Esophagus mucosa (tissue), 1 donor: ENCODE measurements at regions not wholly inside any gene's neighbourhood (a gene's known extent, or its start where the extent isn't known, plus 50 kb on each side); places are given as distances from the start of the nearest gene placed in this dataset.

Experiments used
- ATAC-seq: fragments of 200-7000 bp; cut with Tn5 transposase; one replicate; pipeline ENCODE4 v1.9.1; 2020
- donor health status: DM: yes; HTN: yes; CAD: no.

- ATAC-seq = no peak
Observed at GRCh38 chr12:127290251-127290650, 976.7 kb upstream of the TMEM132C start.

- ATAC-seq = no peak
Observed at GRCh38 chr12:127292736-127293135, 974.2 kb upstream of the TMEM132C start.

- ATAC-seq = peak; percentile 94
Observed at GRCh38 chr12:127293507-127294310, 973.3 kb upstream of the TMEM132C start.

DNA sequence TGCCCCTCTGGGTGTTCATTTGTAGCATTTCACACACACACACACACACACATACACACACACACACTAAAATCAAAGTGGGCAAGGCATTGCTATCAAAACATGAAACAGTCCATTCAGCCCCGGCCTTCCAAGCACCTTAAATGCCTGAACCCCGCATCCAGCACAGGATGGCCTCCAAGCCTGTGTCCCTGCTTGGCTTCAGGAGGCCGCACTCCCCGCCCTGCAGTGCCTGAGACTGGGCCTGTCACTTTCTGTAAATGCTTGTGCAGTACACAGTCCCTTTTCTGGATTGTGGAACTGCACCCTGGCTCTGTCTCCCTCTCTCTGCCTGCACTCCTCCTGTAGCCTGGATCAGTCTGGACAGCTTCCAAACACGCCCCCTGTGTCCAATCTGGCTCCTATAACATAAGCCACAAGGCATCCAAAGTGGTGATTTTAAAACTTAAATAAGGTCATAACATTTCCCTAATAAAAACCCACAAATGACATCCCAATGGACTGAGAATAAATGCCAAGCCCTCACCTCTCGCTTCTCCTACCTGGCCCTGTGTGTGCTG lies 972.2 kb upstream of the TMEM132C start:
- ATAC-seq = no peak

- ATAC-seq = no peak
Observed at GRCh38 chr12:127295630-127296029, 971.3 kb upstream of the TMEM132C start.

DNA sequence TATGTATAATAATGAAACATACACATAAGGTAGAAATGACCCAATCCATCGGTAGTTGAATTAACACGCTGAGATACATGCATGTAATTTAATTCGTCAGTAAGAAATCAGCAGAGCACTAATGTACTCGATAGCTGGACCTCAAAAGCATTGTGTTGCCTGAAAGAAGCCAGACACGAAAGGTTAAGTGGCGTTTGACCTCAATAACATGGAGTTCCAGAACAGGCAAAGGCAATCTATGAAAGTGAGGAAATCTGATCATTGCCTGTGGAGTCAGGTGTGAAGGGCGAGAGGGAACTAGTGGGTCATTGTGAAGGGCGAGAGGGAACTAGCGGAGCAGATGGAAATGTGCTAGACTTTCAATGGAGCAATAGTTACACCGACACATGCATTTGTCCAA lies 970.4 kb upstream of the TMEM132C start:
- ATAC-seq = no peak

GRCh38 chr12:127297327-127297726 lies 969.6 kb upstream of the TMEM132C start:
- no peak for ATAC-seq

DNA sequence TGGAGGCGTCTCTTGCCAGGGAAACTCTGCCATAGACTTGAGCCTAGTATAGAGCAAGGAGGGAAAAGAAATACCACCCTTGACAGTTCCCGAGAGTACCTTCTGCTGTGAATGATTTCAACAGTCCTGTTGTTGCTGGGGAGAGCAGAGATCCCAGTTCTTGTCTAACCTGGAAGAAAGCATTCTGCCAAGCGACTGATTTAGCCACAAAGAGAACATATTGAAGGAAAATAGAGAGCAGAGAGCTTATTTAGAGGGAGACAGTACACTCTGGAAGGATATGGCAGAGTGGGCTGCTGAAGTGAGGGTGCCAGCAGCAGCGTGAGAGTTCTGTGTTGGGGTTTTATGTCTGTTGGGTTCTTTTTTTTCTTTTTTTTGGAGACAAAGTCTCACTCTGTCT lies 966.9 kb upstream of the TMEM132C start:
- ATAC-seq = no peak

- no peak for ATAC-seq
Observed at GRCh38 chr12:127300753-127301152, 966.2 kb upstream of the TMEM132C start.

GRCh38 chr12:127301876-127302275 lies 965.1 kb upstream of the TMEM132C start:
- no peak for ATAC-seq

- no peak for ATAC-seq
Observed at GRCh38 chr12:127304751-127305725, 961.9 kb upstream of the TMEM132C start.

DNA sequence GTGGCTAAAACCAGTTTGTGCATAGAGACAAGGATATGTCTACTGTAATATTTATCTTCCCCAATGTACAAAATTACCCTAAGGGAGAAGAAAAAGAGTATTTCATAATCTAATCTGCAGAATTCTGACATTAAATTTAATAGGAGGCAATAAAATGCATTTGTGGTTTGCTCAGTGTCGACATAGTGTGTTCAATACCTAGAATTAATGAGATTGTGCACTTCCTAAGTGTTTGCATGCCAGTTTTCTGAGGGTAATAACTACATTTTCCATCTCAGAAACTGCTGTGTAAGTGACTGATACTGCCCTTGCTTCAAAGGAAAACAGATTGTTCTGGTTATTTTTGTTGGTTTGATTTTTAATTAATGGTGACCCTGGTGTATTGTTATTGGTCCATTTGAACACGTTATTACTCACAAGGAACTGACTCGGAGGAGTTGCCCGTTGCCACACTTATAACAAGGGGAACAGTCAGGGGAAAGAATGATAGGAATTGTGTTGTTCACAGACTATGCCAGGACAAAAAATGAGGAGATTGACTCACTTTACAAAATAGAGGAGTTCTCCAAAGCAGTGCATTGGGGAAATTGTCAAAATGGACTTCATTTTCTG lies 960.3 kb upstream of the TMEM132C start:
- no peak for ATAC-seq

DNA sequence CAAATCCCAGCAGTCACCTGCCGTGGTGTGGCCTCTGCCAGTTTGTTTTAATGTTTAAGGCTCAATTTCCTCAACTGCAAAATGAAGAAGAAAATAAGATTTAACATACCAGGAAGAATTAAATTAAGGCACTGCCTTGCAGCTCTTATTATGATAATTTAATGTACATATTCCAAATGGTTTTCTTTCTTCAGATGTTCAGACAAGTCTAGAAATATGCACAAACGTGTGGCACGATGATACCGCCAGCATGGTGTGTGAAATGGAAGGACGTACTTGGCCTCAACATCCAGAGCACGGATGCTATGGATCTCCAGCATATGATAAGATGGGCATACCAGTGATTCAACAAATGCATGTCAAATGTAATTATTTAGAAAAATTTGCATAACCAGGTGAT lies 959.4 kb upstream of the TMEM132C start:
- no peak for ATAC-seq

- no peak for ATAC-seq
Observed at GRCh38 chr12:127308148-127308547, 958.8 kb upstream of the TMEM132C start.

DNA sequence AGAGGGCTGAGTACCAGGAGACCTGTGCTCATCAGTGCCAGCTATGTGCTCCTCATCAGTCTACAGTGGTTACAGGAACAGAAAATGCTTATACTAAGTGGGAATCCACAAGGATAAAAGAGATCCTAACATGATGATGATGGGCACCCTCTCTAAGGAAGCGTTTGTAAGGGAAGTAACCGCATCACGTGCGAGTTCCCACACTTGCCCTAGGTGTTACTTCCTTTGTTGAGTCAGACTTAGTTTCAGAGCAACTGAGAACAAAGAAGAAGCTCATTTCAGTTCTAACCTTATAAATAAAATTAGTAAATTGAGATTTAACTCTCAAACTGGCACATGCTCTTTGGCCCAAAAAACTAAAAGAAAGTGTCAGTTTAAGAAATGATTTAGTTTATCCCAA lies 956.4 kb upstream of the TMEM132C start:
- no peak for ATAC-seq

DNA sequence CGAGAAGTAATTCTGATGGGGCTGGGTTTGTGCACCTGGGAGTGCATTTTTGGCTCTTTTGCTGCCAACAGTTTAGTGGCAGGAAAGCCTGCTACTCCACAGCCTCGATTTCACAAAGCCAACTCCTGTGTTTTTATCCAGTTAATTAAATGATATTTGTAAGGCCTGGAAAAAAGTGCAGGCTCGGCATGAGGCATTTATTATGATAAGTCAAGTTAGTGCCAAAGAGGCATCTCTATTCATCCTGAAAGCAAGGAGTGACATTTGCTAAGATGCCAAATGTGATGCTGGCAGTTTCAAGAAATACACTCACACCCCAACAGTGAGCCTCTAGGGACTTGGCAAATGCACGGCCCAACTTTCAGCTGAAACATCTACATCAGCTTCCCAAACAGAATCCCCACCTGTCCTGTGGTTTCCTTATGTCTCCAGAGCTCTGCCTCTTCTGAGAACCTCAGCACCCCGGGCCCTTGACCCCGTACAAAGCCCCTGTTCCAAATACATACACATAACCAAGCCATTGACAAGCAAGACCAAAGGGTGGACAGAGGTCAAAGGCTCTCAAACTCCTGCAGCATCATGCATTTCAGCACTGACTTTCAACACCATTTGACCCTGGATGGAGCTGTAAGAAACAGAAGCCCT lies 955.1 kb upstream of the TMEM132C start:
- ATAC-seq = no peak

DNA sequence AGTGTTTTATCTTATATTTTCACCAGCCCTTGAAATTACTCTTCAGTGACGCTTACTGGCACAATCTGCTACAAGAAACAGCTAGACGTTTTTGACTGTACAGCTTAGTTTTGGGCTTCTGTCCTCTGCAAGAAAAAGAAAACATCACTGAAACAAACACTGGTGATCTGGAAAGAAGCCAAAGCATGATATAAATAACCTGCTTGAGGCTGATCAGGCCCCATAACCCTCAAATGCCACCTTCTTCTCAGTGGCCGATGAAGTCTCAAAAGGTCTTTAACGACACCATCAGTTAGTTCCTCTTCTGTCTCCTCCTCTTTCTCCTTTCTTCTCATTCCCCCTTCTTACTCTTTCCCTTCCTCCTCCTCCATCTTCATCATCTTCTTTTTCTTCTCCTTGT lies 942.3 kb upstream of the TMEM132C start:
- ATAC-seq = no peak

GRCh38 chr12:127327986-127328385 lies 939.0 kb upstream of the TMEM132C start:
- ATAC-seq = no peak

- ATAC-seq = no peak
Observed at GRCh38 chr12:127328867-127329266, 938.1 kb upstream of the TMEM132C start.

- ATAC-seq = no peak
Observed at GRCh38 chr12:127334365-127334764, 932.6 kb upstream of the TMEM132C start.

- no peak for ATAC-seq
Observed at GRCh38 chr12:127334912-127335644, 931.9 kb upstream of the TMEM132C start.

GRCh38 chr12:127336416-127336815 lies 930.6 kb upstream of the TMEM132C start:
- ATAC-seq = no peak
